LoVo (cell line): ENCODE measurements at regions not wholly inside any gene's neighbourhood (a gene's known extent, or its start where the extent isn't known, plus 50 kb on each side); places are given as distances from the start of the nearest gene placed in this dataset.
A peak's percentile ranks its signal among the peaks of the same experiment; 100 is the strongest.
"Not testable (repeated sequence)": the region's sequence is repeated elsewhere in the genome, so short reads cannot be mapped to it uniquely, and the experiment has no call there.

Experiments
- DNase-seq: peaks from one replicate; pipeline ENCODE4 v3.0.0-alpha.2; 2016; ENCODE audit warnings: low spot score

DNA sequence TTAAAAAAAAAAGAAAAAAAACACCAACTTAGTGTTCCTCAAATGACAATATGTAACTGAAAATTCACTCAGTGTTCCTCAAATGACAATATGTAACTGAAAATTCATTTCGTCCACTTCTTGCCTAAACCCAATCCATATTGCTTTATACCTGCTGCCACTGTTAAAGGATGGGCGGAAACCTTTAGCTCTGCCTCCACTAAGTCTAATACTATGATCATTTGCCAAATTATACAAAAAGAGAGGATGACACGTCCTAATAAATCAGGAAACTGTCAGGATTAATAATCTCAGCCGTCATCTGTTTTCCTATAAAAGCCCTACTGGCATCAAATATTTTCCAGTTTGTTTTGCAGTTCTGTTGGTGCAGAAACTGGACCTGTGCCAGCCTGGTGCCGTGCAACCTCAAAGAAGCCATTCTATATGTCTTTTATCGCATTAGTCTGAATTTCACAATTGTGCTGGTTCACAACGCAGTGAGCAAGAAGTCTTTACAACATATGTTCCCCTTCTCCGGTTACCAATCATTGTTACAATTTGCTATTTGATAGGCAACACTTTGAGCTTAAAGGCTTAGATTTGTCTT, 160.4 kb upstream of the KCNH8 start:
- no peak for DNase-seq

DNA sequence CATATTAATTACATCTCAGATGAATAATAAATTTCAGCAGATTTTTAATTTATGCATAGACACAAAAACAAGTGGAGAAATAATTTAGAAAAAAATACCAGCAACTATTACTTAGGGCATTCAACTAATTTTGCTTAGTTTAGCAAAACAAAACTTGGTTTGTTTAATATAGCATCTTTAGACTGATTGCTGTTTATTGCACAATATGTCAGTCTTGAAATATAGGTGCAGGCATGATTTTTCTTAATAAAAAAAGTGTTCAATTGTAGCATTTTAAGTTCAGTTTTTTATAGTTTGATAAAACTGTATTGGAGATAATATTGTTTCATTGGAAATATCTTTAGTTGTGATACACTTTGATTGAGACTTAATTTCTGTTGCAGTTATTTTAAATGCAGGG, 161.2 kb upstream of the KCNH8 start:
- DNase-seq, result no peak

DNA sequence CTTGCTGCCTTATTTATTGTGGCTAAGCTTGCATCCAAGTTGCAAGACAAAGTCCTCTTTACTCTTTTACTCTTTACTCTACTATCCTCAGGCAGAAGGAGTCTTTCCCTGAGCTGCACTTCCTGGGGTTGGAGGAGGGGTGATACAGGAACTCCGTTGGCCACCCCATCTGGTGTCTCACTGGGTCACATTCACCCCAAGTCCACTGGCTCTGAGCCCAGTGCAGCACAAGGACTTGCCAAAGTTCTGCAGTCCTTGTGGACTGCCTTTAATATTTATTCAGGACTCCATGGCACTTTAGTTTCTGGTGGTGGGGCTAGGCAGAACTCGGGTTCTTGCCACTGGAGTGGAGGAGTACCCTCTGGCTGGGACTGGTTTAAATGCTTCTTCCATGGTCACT, 165.4 kb upstream of the KCNH8 start:
- no peak for DNase-seq

DNA sequence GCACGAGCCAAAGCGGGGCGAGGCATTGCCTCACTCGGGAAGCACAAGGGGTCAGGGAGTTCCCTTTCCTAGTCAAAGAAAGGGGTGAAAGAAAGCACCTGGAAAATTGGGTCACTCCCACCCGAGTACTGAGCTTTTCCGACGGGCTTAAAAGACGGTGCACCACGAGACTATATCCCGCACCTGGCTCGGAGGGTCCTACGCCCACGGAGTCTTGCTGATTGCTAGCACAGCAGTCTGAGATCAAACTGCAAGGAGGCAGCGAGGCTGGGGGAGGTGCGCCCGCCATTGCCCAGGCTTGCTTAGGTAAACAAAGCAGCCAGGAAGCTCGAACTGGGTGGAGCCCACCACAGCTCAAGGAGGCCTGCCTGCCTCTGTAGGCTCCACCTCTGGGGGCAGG, 172.2 kb upstream of the KCNH8 start:
- not testable (repeated sequence) for DNase-seq

DNA sequence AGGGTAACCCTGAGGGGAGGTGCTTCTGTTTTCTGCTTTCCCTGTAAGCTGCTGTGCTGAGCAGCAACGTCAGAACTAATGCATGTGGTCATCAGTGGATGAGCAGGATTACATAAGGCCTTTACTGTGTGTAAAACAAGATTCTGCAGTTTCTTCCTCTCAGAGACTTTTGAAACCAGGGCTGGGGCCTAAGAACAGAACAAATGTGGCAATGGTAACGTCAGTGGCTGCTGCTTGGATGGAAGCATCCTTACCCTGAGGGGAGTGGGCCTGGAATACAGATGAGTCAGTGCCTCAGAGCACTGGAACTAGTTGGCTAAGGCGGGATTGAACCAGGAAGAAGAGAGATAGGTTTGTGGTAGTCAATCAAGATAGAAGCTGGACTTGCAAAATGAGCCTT, 180.2 kb upstream of the KCNH8 start:
- DNase-seq, result no peak

DNA sequence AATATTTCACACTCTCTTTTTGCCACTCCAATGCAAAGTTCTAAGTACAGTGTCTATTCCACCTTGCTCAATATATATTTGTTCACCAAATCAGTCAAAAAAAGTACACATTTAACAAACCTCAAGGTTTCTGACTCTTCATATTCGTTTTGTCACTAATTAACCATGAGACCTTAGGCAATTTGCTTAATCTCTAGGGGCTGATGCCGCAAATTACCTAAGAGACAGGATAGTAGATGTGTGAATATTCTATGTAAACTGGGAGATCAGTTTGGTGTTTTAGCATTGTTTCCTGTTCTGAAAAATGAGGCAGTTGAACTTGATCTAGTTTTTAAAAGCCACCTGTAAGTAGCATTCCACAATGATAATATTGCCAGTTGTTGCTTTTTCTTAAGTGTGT, 182.5 kb upstream of the KCNH8 start:
- DNase-seq, result no peak

DNA sequence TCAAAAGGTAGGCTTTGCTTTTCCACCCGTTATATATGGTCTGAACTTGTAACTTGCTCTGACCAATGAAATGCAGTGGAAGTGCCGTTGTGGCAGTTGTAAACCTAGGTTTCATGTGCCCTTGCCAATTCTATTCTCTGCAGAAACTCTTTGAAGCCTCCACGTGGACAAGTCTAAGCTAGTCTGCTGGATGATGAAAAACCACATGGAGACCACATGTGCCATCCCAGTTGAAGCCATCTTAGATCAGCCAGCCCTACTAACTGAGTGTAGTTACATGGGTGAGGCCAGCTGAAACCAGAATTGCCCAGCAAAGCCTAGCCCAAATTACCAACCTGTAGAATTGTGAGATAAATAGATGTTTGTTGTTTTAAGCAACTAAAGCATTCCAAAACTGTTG, 183.7 kb upstream of the KCNH8 start:
- no peak for DNase-seq

DNA sequence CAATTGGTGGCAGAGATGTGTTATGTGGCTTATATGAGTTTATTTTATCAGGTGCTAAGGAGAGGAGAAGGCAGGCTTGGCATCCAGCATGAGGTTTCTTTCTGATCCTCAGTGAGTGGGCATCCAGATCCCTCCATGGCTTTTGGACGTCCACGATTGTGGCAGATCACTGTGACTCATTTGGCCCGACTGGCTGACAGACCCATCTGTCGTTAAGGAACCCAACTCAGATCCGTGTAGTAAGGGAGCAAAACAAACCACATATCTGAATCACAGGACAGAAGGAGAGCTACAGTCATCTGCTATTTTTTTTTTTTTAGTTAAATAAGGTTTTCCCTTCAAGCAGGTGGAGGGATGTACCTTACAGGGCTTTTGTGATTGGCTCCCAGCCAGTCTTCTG, 197.0 kb upstream of the KCNH8 start:
- DNase-seq, result no peak

DNA sequence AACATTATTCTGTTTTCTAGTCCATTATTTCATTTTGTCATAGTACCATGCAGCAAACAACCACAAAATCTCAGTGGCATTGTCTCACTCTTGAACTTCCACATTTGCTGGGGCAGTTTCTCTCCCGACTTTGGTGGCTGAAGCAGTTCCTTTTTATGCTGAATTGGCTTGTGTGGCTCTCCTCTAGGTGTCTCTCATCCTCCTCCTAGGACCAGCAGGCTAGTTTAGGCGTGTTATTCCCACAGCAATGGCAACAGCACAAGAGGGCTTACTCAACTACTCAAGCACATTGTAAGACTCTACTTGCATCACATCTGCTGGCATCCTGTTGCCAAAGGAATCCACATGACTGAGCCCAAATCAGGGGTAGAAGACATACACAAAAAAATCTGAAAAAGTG, 201.8 kb upstream of the KCNH8 start:
- DNase-seq, result peak; percentile 11

DNA sequence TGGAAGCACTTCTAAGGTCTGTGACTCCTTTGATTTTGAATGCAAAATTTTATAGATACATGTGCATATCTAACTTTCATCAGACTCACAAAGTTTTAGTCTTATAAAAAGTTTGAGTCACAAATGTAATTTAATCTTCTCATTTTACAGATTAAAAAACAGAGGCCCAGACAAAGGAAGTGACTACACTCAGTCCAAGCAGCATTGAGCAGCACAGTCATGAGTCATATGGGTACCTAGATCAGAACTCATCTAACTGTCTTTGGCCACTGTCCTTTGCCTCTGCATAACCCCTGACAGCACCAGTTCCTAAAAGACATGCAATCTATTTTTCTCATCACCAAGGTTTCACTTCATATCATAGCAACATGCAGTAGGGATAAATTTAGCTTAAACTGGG, 210.7 kb upstream of the KCNH8 start:
- no peak for DNase-seq

DNA sequence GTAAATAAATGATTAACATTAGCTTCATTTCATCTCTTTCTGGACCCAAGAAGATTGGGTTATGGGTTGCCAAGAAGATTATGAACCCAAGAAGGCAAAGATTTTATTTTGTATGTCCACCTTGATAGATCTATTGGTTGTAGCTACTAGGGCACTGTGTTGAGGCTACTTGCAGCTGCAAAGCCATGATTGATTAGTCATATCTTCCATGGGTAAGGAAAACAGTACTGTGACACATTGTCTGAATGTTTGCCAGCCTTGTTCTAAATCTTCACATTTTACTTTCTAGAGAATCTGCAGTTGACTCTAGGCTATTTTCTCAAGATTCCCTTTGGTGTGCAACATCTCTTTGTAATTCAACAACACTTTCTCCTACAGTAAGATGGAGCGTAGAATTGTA, 229.2 kb upstream of the KCNH8 start:
- DNase-seq, result no peak

DNA sequence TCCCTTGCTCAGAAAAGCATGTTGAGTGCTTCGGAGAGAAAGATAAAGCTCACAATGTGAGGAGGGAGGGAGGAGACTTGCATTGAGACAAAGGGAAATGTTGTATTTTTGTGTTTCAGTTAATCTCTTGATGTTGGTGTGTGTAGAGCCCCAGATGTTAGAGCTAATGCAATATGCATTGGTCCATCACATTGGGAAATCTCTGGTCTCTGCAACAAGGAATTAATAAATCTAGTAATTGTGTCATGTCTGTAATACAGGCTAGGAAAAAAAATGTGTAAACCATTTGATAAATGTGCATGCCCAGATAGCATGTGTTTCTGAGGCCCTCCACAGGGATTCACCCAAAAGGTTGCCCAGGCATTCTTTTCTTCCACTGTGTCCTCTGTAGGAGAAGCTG, 230.4 kb upstream of the KCNH8 start:
- no peak for DNase-seq

DNA sequence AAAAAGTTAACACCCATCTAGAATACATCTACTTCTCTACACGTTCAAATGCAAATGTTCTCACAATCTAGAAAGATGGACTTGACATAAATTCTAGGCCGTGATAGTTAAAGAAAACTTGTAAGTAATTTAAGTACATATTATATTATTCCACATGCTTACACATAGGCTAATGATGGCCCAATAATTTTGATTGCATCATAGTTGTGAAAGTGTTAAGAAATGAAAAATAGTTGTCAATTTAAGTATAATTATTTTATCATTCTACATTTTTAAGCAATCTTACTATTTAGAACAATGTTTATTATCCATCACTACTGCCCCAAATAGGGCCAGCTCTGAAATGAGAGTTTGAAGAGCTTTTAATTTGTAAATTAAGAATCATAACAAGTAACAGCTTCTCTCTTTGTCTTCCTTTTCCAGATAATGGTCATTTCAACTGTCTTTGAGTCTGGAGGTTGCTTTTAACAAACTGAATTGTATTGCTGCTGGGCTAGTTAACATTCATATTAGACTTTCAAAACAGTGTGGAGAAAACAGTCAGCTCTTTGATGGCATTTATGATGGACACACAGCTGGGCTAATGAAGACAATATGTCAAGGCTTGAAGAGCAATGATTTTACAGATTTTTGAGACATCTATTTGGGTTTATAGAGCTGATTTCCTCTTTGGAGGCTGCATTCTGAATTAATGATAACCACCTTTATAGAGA, 246.1 kb upstream of the KCNH8 start:
- no peak for DNase-seq

DNA sequence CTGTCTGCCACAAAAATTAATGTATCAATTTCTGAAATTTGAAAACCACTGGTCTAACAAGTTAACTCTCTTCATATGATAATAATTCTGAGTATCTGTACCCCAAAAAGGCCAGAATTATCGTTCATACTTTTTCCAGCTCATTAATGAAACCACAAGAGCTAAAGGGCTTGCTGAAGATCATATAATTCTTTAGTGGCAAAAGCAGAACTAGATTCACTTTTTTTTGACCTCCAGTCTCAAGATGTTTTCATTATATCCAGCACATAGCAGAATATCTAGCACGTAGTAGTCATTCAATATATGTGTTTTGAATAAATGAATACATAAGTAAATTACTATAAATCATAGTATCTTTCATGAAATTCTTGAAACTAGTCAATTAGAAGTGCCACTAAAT, 246.7 kb upstream of the KCNH8 start:
- DNase-seq, result no peak

DNA sequence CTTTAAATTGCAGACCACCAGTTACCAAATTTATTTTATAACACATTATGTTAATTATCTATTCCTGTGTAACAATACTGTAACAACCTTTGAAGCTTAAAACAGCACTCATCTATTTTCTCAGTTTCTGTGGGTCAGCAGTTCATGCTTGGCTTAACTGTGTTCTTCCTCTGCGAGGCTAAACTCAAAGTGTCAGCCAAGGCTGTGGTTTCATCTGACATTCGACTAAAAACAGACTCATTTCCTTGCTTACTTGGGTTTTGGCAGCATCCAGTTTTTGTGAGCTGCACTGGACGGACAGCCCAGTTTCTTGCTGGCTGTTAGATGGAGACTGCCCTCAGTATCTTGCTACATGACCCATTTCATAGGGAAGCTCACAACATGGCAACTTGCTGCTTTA, 247.3 kb upstream of the KCNH8 start:
- no peak for DNase-seq

DNA sequence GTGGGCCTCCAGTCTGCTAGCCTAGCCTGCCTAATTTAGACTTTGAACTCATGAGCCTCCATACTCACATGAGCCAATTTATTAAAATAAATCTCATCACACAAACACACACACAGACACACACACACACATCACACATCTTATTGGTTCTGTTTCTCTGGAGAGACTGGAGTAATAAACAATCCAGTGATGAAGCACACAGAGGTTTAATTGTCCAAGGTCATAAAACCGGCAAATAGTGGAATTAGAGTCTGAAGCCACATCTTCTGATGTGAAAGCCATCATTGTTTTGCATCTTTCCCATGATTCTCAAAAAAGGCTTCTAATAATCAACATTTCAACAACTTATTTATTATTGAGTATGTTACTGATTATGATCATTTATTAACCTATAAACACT, 249.4 kb upstream of the KCNH8 start:
- no peak for DNase-seq

DNA sequence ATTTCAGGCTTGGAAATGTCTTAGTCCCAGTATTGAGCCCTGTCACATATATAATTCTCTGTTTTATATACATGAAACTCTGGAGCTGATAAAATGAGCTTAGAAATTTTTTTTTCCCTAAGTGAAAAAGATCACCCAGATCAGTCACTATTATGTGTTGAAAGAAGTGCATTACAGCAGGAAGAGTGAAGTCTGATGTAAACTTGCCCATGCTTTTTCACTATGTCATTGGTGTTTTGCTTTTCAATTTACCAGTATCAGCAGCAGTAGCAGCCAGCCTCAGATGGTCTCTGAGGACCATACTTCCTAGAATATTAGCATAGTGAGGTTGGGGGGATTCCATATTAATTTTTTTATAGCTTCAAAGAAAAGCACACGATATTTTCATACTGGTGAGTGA, 255.6 kb upstream of the KCNH8 start:
- no peak for DNase-seq

DNA sequence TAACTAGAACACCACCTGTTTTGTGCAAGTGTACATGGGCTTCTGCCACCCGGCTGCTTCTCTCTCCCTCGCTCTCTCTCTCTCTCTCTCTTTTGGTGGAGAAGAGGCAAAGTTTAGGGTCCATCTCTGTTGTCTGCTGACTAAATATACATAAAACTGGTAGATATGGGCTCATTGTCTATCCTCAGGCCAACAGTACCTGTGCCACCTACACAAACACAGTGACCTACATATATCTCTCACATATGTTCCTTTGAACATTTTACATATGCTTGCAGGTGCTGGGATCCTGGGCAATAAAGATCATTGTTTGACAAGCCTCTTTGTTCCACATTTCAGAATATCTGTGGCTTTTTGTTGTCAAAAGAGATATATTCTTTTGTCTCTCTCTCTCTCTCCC, 256.3 kb upstream of the KCNH8 start:
- no peak for DNase-seq

DNA sequence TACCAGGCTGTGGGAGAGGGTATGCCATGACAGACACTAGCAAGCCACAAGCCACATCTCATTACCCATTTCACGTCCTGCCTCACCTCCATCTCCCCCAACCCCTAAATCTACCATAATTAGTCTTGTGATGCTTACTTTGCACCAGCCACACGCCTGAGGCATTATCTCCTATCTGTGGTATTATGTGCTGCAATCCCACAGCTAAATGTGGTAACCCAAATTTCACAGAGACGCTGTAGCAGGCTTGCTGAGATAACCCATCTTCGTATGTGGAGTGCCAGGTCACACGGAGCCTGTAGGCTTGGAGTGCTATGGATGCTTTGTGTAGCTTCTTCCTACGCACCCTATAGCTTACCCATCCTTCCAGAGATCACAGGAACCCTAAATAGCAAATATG, 256.7 kb upstream of the KCNH8 start:
- no peak for DNase-seq

DNA sequence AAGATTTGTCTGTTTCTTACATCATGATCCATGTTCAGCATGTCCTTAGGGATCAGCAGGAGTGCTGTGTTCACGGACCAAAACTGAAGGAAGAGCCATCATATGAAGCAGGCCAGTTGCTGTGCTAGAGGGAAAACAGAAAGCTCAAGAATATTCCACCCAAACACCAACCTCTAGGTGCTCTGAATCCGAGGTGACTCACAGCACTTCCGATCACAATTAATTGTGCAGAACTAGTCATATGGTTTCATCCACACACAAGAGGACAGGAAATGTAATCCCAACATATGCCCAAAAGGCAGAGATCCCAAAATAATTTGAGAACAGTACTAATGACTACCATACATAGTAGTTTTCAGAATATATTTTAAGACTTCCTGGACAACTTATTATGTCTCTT, 257.9 kb upstream of the KCNH8 start:
- DNase-seq, result no peak

DNA sequence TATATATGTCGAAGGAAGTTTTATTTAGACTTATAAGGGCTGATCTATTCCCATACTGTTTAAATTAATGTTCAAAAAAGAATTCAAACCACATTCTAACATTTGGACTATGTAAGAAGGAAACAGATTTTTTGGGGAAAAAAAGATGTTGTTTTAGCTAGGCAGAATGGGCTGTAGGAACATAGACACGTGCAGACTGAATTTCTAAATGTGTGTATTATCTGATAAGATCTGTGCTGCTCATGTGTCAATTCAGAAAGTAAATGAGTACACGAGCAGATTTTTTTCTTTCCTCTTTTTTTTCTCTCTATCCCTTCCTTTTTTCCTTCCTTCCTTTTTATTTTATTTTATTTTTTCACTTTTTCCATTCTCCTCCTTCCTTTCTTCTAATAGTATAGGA, 259.5 kb upstream of the KCNH8 start:
- DNase-seq, result no peak

DNA sequence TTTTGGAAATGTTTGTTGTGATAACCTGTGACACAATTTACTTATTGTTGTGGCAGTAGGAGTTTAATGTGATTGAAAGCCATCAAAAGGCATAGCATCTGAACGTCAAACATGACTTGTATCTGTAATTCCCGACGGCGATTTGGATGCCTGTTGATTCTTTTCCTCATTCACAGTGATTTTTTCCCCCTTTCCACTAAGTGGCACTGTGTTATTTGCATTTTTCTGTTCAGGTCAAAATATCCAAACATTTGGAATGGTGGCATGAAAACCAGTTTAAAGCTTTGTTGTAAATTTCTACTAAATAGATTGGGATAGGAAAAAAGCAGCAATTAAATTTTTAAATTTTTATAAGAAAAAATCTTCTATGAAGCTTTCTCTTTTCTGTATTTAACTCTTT, 259.9 kb upstream of the KCNH8 start:
- DNase-seq, result no peak

DNA sequence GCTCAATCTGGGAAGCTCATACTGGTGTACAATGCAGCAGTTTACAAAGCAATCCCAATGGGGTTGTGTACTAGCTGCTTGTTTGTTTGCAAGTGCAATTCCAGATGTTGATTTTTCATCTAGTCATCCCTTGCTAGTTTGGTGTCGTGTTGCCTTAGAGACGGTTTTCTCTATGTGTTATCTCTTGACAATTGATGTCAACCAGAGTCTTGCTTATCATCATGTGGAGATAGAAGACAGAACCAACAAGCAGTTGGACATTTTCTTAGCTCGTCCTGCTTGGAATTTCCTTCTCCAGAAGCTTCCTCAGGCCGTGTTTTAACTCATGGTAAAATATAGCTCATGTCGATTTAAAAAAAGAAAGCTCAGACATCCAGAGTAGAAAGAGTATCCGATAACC, 262.0 kb upstream of the KCNH8 start:
- no peak for DNase-seq

DNA sequence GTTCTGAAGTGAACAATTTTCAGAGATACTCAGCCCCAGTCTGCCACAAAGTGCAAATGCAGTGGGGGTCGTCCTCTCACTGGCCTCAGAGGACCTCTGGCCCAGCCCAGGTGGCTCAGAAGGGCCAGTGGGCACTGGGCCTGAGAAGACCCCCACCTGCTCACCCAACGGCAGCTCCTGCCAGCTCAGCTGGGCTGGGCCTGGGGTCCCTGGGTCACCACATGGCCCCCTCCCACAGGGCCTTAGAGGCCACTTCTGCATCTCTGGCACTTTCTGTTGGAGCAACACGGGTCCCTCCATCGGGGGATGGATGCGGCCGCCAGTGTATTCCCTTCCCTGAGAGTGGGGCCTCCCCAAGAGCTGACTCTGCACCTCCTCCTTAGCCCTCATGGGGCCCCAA, 262.7 kb upstream of the KCNH8 start:
- DNase-seq, result no peak

DNA sequence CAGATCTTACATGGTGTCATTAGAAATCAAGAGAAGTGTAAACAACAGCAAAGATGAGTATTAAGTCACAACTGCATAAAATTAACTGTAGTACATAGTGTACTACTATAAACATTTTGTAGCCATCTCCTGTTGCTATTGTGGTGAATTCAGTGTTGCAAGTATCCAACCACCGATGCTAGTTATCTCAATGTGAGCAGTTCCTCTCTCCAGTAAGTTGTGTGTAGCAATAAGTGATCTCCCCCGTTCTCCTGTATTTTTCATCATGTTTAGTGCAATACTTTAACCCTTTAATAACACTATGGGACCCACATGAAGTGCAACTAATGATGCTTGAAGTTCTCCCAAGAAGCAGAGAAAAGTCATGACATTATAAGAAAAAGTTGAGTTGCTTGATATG, 264.7 kb upstream of the KCNH8 start:
- DNase-seq, result no peak
